GM23338 (cell line): ENCODE measurements at regions not wholly inside any gene's neighbourhood (a gene's known extent, or its start where the extent isn't known, plus 50 kb on each side); places are given as distances from the start of the nearest gene placed in this dataset.

Source experiments
- ATAC-seq: fragments of 200-7000 bp; cut with Tn5 transposase; 3 replicates; pipeline ENCODE4 v1.9.1; 2020
- DNase-seq: peaks from one replicate; pipeline ENCODE4 v3.0.0-alpha.2; 2015; ENCODE audit warnings: low spot score
- H2AFZ ChIP-seq: fragments of 200-600 bp; sonication (generic); 2 replicates; pipeline ENCODE4 v1.8.0; 2016; ENCODE audit warnings: antibody characterized with exemption, mild to moderate bottlenecking, moderate library complexity
- H3F3A ChIP-seq: fragments of 200-600 bp; sonication (generic); replicated peaks from 2 replicates; pipeline ENCODE4 v1.8.0; 2017; ENCODE audit warnings: antibody characterized with exemption, mixed run types, low read depth
- H3K27ac ChIP-seq: fragments of 200-600 bp; sonication (generic); 2 replicates; pipeline ENCODE4 v1.6.1; 2016; ENCODE audit warnings: low read depth
- H3K27me3 ChIP-seq: fragments of 200-600 bp; sonication (generic); 2 replicates; pipeline ENCODE4 v1.8.0; 2016; ENCODE audit warnings: mild to moderate bottlenecking, mixed run types, moderate library complexity; ENCODE audit not compliant: insufficient read depth
- H3K36me3 ChIP-seq: fragments of 200-600 bp; sonication (generic); 2 replicates; pipeline ENCODE4 v1.8.0; 2016; ENCODE audit warnings: mild to moderate bottlenecking; ENCODE audit not compliant: insufficient read depth
- H3K4me1 ChIP-seq: fragments of 200-600 bp; sonication (generic); 2 replicates; pipeline ENCODE4 v1.8.0; 2016; ENCODE audit warnings: mild to moderate bottlenecking, moderate library complexity; ENCODE audit not compliant: insufficient read depth
- H3K4me2 ChIP-seq: fragments of 200-600 bp; sonication (generic); 2 replicates; pipeline ENCODE4 v1.7.1; 2017; ENCODE audit warnings: mixed run types
- H3K4me3 ChIP-seq: fragments of 200-600 bp; sonication (generic); 2 replicates; pipeline ENCODE4 v1.6.1; 2016; ENCODE audit warnings: mixed run types
- H3K79me2 ChIP-seq: fragments of 200-600 bp; sonication (generic); replicated peaks from 2 replicates; pipeline ENCODE4 v1.8.0; 2017; ENCODE audit warnings: mild to moderate bottlenecking; ENCODE audit not compliant: insufficient read depth
- H3K9me2 ChIP-seq: fragments of 200-600 bp; sonication (generic); 2 replicates; pipeline ENCODE4 v1.8.0; 2017; ENCODE audit not compliant: insufficient read depth
- H4K20me1 ChIP-seq: fragments of 200-600 bp; sonication (generic); replicated peaks from 2 replicates; pipeline ENCODE4 v1.8.0; 2017; ENCODE audit warnings: mild to moderate bottlenecking; ENCODE audit not compliant: insufficient read depth
- H3K27ac Mint-ChIP-seq: 2 replicates; pipeline ENCODE4 v1.8.0; 2020; ENCODE audit warnings: inconsistent platforms, mild to moderate bottlenecking, moderate library complexity, mixed read lengths
- H3K27me3 Mint-ChIP-seq: 3 replicates; pipeline ENCODE4 v1.8.0; 2022; ENCODE audit warnings: low read depth, mild to moderate bottlenecking, moderate library complexity, mixed read lengths, inconsistent platforms; ENCODE audit not compliant: insufficient read depth, poor library complexity
- H3K36me3 Mint-ChIP-seq: 3 replicates; pipeline ENCODE4 v1.8.0; 2021; ENCODE audit warnings: low read depth, mild to moderate bottlenecking, inconsistent platforms, moderate library complexity, mixed read lengths
- H3K4me1 Mint-ChIP-seq: 3 replicates; pipeline ENCODE4 v1.8.0; 2020; ENCODE audit warnings: mild to moderate bottlenecking, inconsistent platforms, mixed read lengths
- H3K4me3 Mint-ChIP-seq: 3 replicates; pipeline ENCODE4 v1.8.0; 2021; ENCODE audit warnings: moderate library complexity, mild to moderate bottlenecking, inconsistent platforms, mixed read lengths
- H3K9me3 Mint-ChIP-seq: 3 replicates; pipeline ENCODE4 v1.8.0; 2020; ENCODE audit warnings: moderate library complexity, mild to moderate bottlenecking, inconsistent platforms, mixed read lengths
- CREB1 ChIP-seq: fragments of 250-450 bp; sonication (Bioruptor Pico); IDR thresholded peaks from 2 replicates; pipeline ENCODE4 v1.5.0; 2020; ENCODE audit warnings: low read depth, mild to moderate bottlenecking, moderate library complexity
- EZH2 ChIP-seq: fragments of 200-600 bp; sonication (generic); IDR thresholded peaks from one replicate; pipeline ENCODE4 v1.8.0; 2017; ENCODE audit warnings: antibody characterized with exemption, mild to moderate bottlenecking, low read depth; ENCODE audit not compliant: unreplicated experiment
- EZH2phosphoT487 ChIP-seq: fragments of 200-600 bp; sonication (generic); IDR thresholded peaks from one replicate; pipeline ENCODE4 v1.8.1; 2018; ENCODE audit warnings: antibody characterized with exemption; ENCODE audit not compliant: unreplicated experiment
- JUNB ChIP-seq: IDR thresholded peaks from one replicate; pipeline ENCODE4 v1.6.1; 2016; ENCODE audit warnings: antibody characterized with exemption; ENCODE audit not compliant: unreplicated experiment
- POLR2AphosphoS5 ChIP-seq: IDR thresholded peaks from 2 replicates; pipeline ENCODE4 v1.6.1; 2016; ENCODE audit warnings: antibody characterized with exemption, low read depth
- STAT1 ChIP-seq: IDR thresholded peaks from one replicate; pipeline ENCODE4 v1.6.1; 2016; ENCODE audit warnings: antibody characterized with exemption; ENCODE audit not compliant: unreplicated experiment
- ZNF114 ChIP-seq: fragments of 250-450 bp; sonication (Bioruptor Pico); IDR thresholded peaks from 2 replicates; pipeline ENCODE4 v1.5.0; 2020; ENCODE audit warnings: mild to moderate bottlenecking, moderate library complexity
- TF ChIP-seq, protein P1 (sequence below): fragments of 250-450 bp; sonication (Bioruptor Pico); IDR thresholded peaks from 2 replicates; pipeline ENCODE4 v1.5.0; 2020; ENCODE audit warnings: mild to moderate bottlenecking, moderate library complexity
- TF ChIP-seq, protein P2 (sequence below): IDR thresholded peaks from one replicate; pipeline ENCODE4 v1.6.1; 2018; ENCODE audit warnings: antibody characterized with exemption; ENCODE audit not compliant: unreplicated experiment
- TF ChIP-seq, protein P3 (sequence below): IDR thresholded peaks from 2 replicates; pipeline ENCODE4 v1.6.1; 2016; ENCODE audit warnings: antibody characterized with exemption

DNA sequence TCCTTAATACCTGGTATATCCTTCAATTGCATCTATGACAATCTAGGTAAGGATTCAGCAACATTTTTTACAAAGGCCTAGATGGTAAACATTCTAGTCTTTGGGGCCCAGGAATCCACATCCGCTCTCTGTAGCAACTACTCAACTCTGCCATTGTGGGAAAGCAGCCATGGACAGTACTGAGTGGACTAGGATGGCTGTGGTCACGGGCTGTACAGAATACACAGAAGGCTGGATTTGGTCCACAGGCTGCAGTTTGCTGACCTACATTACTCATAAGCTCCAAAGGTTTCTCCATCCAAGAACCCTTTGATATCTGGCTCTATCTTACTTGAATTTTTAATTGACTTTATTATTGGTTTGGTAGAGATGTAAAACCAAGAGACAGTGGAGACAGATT, 418.3 kb upstream of the LRRTM1 start:
- H3K9me3 Mint-ChIP-seq: no peaks in the 10 kb centered on the region
- H3K9me2 ChIP-seq: 0 out of 2 replicates have a peak, but pooled peaks cover 3% of the 10 kb centered on the region
- H3K79me2 ChIP-seq: no peaks in the 10 kb centered on the region
- H3K4me1 ChIP-seq: no peaks in the 10 kb centered on the region
- H3K27ac Mint-ChIP-seq: no peak overlapping the region
- TF ChIP-seq, protein P1, sequence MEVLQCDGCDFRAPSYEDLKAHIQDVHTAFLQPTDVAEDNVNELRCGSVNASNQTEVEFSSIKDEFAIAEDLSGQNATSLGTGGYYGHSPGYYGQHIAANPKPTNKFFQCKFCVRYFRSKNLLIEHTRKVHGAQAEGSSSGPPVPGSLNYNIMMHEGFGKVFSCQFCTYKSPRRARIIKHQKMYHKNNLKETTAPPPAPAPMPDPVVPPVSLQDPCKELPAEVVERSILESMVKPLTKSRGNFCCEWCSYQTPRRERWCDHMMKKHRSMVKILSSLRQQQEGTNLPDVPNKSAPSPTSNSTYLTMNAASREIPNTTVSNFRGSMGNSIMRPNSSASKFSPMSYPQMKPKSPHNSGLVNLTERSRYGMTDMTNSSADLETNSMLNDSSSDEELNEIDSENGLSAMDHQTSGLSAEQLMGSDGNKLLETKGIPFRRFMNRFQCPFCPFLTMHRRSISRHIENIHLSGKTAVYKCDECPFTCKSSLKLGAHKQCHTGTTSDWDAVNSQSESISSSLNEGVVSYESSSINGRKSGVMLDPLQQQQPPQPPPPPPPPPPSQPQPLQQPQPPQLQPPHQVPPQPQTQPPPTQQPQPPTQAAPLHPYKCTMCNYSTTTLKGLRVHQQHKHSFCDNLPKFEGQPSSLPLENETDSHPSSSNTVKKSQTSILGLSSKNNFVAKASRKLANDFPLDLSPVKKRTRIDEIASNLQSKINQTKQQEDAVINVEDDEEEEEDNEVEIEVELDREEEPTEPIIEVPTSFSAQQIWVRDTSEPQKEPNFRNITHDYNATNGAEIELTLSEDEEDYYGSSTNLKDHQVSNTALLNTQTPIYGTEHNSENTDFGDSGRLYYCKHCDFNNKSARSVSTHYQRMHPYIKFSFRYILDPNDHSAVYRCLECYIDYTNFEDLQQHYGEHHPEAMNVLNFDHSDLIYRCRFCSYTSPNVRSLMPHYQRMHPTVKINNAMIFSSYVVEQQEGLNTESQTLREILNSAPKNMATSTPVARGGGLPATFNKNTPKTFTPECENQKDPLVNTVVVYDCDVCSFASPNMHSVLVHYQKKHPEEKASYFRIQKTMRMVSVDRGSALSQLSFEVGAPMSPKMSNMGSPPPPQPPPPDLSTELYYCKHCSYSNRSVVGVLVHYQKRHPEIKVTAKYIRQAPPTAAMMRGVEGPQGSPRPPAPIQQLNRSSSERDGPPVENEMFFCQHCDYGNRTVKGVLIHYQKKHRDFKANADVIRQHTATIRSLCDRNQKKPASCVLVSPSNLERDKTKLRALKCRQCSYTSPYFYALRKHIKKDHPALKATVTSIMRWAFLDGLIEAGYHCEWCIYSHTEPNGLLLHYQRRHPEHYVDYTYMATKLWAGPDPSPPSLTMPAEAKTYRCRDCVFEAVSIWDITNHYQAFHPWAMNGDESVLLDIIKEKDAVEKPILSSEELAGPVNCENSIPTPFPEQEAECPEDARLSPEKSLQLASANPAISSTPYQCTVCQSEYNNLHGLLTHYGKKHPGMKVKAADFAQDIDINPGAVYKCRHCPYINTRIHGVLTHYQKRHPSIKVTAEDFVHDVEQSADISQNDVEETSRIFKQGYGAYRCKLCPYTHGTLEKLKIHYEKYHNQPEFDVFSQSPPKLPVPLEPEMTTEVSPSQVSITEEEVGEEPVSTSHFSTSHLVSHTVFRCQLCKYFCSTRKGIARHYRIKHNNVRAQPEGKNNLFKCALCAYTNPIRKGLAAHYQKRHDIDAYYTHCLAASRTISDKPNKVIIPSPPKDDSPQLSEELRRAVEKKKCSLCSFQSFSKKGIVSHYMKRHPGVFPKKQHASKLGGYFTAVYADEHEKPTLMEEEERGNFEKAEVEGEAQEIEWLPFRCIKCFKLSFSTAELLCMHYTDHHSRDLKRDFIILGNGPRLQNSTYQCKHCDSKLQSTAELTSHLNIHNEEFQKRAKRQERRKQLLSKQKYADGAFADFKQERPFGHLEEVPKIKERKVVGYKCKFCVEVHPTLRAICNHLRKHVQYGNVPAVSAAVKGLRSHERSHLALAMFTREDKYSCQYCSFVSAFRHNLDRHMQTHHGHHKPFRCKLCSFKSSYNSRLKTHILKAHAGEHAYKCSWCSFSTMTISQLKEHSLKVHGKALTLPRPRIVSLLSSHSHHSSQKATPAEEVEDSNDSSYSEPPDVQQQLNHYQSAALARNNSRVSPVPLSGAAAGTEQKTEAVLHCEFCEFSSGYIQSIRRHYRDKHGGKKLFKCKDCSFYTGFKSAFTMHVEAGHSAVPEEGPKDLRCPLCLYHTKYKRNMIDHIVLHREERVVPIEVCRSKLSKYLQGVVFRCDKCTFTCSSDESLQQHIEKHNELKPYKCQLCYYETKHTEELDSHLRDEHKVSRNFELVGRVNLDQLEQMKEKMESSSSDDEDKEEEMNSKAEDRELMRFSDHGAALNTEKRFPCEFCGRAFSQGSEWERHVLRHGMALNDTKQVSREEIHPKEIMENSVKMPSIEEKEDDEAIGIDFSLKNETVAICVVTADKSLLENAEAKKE (CRISPR knock-in tag): no peak
- TF ChIP-seq, protein P2, sequence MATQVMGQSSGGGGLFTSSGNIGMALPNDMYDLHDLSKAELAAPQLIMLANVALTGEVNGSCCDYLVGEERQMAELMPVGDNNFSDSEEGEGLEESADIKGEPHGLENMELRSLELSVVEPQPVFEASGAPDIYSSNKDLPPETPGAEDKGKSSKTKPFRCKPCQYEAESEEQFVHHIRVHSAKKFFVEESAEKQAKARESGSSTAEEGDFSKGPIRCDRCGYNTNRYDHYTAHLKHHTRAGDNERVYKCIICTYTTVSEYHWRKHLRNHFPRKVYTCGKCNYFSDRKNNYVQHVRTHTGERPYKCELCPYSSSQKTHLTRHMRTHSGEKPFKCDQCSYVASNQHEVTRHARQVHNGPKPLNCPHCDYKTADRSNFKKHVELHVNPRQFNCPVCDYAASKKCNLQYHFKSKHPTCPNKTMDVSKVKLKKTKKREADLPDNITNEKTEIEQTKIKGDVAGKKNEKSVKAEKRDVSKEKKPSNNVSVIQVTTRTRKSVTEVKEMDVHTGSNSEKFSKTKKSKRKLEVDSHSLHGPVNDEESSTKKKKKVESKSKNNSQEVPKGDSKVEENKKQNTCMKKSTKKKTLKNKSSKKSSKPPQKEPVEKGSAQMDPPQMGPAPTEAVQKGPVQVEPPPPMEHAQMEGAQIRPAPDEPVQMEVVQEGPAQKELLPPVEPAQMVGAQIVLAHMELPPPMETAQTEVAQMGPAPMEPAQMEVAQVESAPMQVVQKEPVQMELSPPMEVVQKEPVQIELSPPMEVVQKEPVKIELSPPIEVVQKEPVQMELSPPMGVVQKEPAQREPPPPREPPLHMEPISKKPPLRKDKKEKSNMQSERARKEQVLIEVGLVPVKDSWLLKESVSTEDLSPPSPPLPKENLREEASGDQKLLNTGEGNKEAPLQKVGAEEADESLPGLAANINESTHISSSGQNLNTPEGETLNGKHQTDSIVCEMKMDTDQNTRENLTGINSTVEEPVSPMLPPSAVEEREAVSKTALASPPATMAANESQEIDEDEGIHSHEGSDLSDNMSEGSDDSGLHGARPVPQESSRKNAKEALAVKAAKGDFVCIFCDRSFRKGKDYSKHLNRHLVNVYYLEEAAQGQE: no peak
- no peak for TF ChIP-seq EZH2phosphoT487
- TF ChIP-seq, protein P3, sequence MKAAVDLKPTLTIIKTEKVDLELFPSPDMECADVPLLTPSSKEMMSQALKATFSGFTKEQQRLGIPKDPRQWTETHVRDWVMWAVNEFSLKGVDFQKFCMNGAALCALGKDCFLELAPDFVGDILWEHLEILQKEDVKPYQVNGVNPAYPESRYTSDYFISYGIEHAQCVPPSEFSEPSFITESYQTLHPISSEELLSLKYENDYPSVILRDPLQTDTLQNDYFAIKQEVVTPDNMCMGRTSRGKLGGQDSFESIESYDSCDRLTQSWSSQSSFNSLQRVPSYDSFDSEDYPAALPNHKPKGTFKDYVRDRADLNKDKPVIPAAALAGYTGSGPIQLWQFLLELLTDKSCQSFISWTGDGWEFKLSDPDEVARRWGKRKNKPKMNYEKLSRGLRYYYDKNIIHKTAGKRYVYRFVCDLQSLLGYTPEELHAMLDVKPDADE: no peak
- TF ChIP-seq STAT1: no peak
- no peak for TF ChIP-seq EZH2
- TF ChIP-seq ZNF114 (CRISPR knock-in tag): no peak
- TF ChIP-seq POLR2AphosphoS5: no peak
- no peak for TF ChIP-seq JUNB
- no peak for TF ChIP-seq CREB1 (CRISPR knock-in tag)
- H3K4me3 Mint-ChIP-seq: no peak overlapping the region
- ATAC-seq: no peak
- H3K27me3 ChIP-seq: no peaks in the 10 kb centered on the region
- DNase-seq: no peak
- H3K36me3 Mint-ChIP-seq: no peaks in the 10 kb centered on the region
- no peaks in the 10 kb centered on the region for H4K20me1 ChIP-seq
- H2AFZ ChIP-seq: no peak overlapping the region
- no peak overlapping the region for H3K4me2 ChIP-seq
- H3K27me3 Mint-ChIP-seq: peaks cover 2% of the 10 kb centered on the region
- no peaks in the 10 kb centered on the region for H3K4me1 Mint-ChIP-seq
- H3K27ac ChIP-seq: no peak overlapping the region
- no peaks in the 10 kb centered on the region for H3F3A ChIP-seq
- no peaks in the 10 kb centered on the region for H3K36me3 ChIP-seq
- no peak overlapping the region for H3K4me3 ChIP-seq
